ELR (cell line): ENCODE measurements at regions not wholly inside any gene's neighbourhood (a gene's known extent, or its start where the extent isn't known, plus 50 kb on each side); places are given as distances from the start of the nearest gene placed in this dataset.
A peak's percentile ranks its signal among the peaks of the same experiment; 100 is the strongest.

Experiments used
- DNase-seq: peaks from one replicate; pipeline ENCODE4 v3.0.0-alpha.2; 2015; ENCODE audit warnings: low read depth

- peak; percentile 30 for DNase-seq
Measured at GRCh38 chr5:74257645-74258313, 382.7 kb downstream of the ENC1 start.

GRCh38 chr5:74257060-74257527, 383.4 kb downstream of the ENC1 start:
- no peak for DNase-seq

GRCh38 chr5:74255692-74256392, 384.7 kb downstream of the ENC1 start:
- no peak for DNase-seq

GRCh38 chr5:74254257-74254656, 386.3 kb downstream of the ENC1 start:
- no peak for DNase-seq

GRCh38 chr5:74252044-74252443, 388.5 kb downstream of the ENC1 start:
- no peak for DNase-seq

- peak; percentile 95 for DNase-seq
Measured at GRCh38 chr5:74251141-74252035, 389.1 kb downstream of the ENC1 start.

- DNase-seq: no peak
Measured at GRCh38 chr5:74250304-74251102, 390.0 kb downstream of the ENC1 start.

- DNase-seq: no peak
Measured at GRCh38 chr5:74248576-74248975, 392.0 kb downstream of the ENC1 start.

- DNase-seq: no peak
Measured at GRCh38 chr5:74244406-74244805, 396.1 kb downstream of the ENC1 start.

- peak; percentile 80 for DNase-seq
Measured at GRCh38 chr5:74243634-74244033, 396.9 kb downstream of the ENC1 start.

GRCh38 chr5:74242516-74242915, 398.0 kb downstream of the ENC1 start:
- DNase-seq: no peak

GRCh38 chr5:74241751-74242140, 398.8 kb downstream of the ENC1 start:
- peak; percentile 97 for DNase-seq

- DNase-seq: peak; percentile 94
Measured at GRCh38 chr5:74240783-74241750, 399.5 kb downstream of the ENC1 start.

GRCh38 chr5:74239261-74239660, 401.3 kb downstream of the ENC1 start:
- no peak for DNase-seq

- DNase-seq: no peak
Measured at GRCh38 chr5:74237571-74238145, 402.9 kb downstream of the ENC1 start.

GRCh38 chr5:74235552-74235951, 405.0 kb downstream of the ENC1 start:
- peak; percentile 26 for DNase-seq

- peak; percentile 89 for DNase-seq
Measured at GRCh38 chr5:74233571-74233970, 407.0 kb downstream of the ENC1 start.

GRCh38 chr5:74233091-74233490, 407.4 kb downstream of the ENC1 start:
- no peak for DNase-seq

- DNase-seq: peak; percentile 96
Measured at GRCh38 chr5:74232276-74232675, 408.3 kb downstream of the ENC1 start.

- DNase-seq: peak; percentile 69
Measured at GRCh38 chr5:74231697-74232096, 408.8 kb downstream of the ENC1 start.
